ENCODE measurements at regions not wholly inside any gene's neighbourhood (a gene's known extent, or its start where the extent isn't known, plus 50 kb on each side); places are given as distances from the start of the nearest gene placed in this dataset.

DNA sequence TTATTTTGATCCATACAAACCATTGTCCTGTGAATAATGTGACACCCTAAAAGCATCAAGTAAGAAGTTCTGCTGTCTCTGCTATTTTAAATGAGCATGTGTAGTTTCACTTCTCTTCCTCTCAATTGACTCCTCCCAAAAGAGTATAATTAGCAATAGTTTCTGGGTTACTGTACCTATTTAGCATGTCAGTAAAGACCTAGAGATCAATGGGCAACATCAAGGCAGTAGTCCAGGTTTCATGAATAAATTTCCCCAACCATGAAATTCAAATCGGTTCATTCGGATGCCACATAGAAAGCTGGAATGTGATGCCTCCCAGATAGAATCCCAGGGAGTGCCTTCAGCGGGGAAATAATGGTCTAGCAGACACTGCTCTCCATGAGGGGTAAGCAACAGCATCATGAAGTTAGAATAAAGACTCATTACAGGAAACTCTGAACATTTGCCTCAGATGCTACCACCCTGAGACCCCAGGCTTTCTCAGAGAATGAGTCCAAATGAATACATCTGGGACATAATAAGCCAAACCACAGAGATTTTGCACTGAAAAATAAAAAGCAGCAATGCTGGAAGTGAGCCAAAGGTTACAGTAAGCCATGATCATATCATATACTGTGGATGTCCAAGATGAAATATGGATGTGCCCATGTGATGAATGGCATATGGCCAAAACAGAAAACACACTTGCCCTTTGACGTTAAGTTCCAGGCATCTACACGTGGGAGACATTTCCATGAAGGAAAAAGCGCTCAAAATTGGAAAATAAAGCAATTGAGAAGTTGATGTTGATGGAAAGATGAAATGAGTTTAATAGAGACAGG, 1107.0 kb upstream of the SEMA6A start:
- POLR2A ChIA-PET: no interaction called here
- no peak overlapping the region for H3K4me3 Mint-ChIP-seq (ENCODE audit: unreplicated experiment)
- DNase-seq (ENCODE audit: unreplicated experiment): no peak
- intact Hi-C loops (cut with micrococcal nuclease): no loop called here
- no peak overlapping the region for H3K27ac Mint-ChIP-seq (ENCODE audit: low read depth, unreplicated experiment)
- no peaks in the 10 kb centered on the region for H3K27me3 Mint-ChIP-seq (ENCODE audit: insufficient read depth, unreplicated experiment)
- no peaks in the 10 kb centered on the region for H3K9me3 Mint-ChIP-seq (ENCODE audit: unreplicated experiment)
- TF ChIP-seq, protein P1, sequence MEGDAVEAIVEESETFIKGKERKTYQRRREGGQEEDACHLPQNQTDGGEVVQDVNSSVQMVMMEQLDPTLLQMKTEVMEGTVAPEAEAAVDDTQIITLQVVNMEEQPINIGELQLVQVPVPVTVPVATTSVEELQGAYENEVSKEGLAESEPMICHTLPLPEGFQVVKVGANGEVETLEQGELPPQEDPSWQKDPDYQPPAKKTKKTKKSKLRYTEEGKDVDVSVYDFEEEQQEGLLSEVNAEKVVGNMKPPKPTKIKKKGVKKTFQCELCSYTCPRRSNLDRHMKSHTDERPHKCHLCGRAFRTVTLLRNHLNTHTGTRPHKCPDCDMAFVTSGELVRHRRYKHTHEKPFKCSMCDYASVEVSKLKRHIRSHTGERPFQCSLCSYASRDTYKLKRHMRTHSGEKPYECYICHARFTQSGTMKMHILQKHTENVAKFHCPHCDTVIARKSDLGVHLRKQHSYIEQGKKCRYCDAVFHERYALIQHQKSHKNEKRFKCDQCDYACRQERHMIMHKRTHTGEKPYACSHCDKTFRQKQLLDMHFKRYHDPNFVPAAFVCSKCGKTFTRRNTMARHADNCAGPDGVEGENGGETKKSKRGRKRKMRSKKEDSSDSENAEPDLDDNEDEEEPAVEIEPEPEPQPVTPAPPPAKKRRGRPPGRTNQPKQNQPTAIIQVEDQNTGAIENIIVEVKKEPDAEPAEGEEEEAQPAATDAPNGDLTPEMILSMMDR (IDR thresholded peaks at IDR 0.05; ENCODE audit: unreplicated experiment): no peak
- no peaks in the 10 kb centered on the region for H3K36me3 Mint-ChIP-seq (ENCODE audit: insufficient read depth, unreplicated experiment)
- CTCF ChIA-PET: interaction anchor here (0.7 kb wide), 1 partner anchor 89 kb away, joined by 4 read pairs; no protein-coding TSS in a partner anchor
- H3K4me1 Mint-ChIP-seq (ENCODE audit: insufficient read depth, unreplicated experiment): no peaks in the 10 kb centered on the region
- no TSS peak for BruUV-seq (replicated peaks)

DNA sequence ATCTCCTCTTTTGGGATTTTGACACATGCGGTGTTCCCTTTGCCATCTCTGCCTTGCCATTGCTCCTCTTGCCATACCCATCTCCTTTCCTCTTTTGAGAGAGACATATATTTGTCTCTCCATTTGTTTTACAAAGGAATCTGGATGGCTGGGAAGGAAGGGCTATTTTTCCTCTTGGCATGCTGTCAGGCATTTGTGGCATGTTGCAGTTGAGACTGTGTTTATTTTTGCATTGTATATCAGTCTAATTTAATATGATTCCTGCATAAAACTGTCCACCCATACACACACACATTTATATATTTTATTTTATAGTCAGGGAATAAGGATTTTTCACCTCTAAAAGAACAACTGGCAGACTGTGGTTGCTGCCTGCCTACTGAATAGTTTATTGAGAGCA, 1105.8 kb upstream of the SEMA6A start:
- POLR2A ChIA-PET: no interaction called here
- H3K4me3 Mint-ChIP-seq (ENCODE audit: unreplicated experiment): no peak overlapping the region
- H3K9me3 Mint-ChIP-seq (ENCODE audit: unreplicated experiment): no peaks in the 10 kb centered on the region
- no peaks in the 10 kb centered on the region for H3K4me1 Mint-ChIP-seq (ENCODE audit: insufficient read depth, unreplicated experiment)
- DNase-seq (ENCODE audit: unreplicated experiment): no peak
- H3K36me3 Mint-ChIP-seq (ENCODE audit: insufficient read depth, unreplicated experiment): no peaks in the 10 kb centered on the region
- CTCF ChIA-PET: no interaction called here
- TF ChIP-seq, protein P1 (IDR thresholded peaks at IDR 0.05; ENCODE audit: unreplicated experiment): no peak
- H3K27me3 Mint-ChIP-seq (ENCODE audit: insufficient read depth, unreplicated experiment): no peaks in the 10 kb centered on the region
- no peak overlapping the region for H3K27ac Mint-ChIP-seq (ENCODE audit: low read depth, unreplicated experiment)
- BruUV-seq (replicated peaks): no TSS peak
- intact Hi-C loops (cut with micrococcal nuclease): no loop called here

GRCh38 chr5:117679046-117679445, 1104.4 kb upstream of the SEMA6A start:
- no TSS peak for BruUV-seq (replicated peaks)

DNA sequence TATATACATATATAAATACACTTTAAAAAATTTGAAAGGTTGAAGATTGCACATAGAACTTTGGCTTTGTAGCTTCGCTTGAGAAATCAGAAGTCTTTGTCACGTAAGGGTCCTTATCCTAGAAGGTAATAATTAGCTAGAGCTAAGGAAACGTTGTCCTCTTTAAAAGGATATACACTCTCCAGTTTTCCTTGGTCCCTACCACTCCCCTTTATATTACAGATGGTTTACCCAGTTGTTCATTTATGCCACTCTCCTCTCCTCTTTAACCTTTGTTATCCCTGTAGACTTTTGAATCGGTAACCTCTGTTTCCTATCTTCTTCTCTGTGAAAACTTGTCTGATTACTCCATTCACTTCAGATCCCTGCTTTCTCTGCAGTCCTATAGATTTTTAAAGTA, 1101.0 kb upstream of the SEMA6A start:
- POLR2A ChIA-PET: no interaction called here
- no peak overlapping the region for H3K4me3 Mint-ChIP-seq (ENCODE audit: unreplicated experiment)
- TF ChIP-seq, protein P1 (IDR thresholded peaks at IDR 0.05; ENCODE audit: unreplicated experiment): no peak
- H3K9me3 Mint-ChIP-seq (ENCODE audit: unreplicated experiment): no peaks in the 10 kb centered on the region
- intact Hi-C loops (cut with micrococcal nuclease): no loop called here
- no peaks in the 10 kb centered on the region for H3K4me1 Mint-ChIP-seq (ENCODE audit: insufficient read depth, unreplicated experiment)
- H3K36me3 Mint-ChIP-seq (ENCODE audit: insufficient read depth, unreplicated experiment): no peaks in the 10 kb centered on the region
- CTCF ChIA-PET: no interaction called here
- no peak overlapping the region for H3K27ac Mint-ChIP-seq (ENCODE audit: low read depth, unreplicated experiment)
- no peak for DNase-seq (ENCODE audit: unreplicated experiment)
- BruUV-seq (replicated peaks): no TSS peak
- no peaks in the 10 kb centered on the region for H3K27me3 Mint-ChIP-seq (ENCODE audit: insufficient read depth, unreplicated experiment)

More at GRCh38 chr5:117679046-117679445, 1104.4 kb upstream of the SEMA6A start:
- ChIA-PET POLR2A (no interaction called here), CTCF (no interaction called here)
- no peak overlapping the region for H3K27ac Mint-ChIP-seq (ENCODE audit: low read depth, unreplicated experiment)
- no peak overlapping the region for H3K4me3 Mint-ChIP-seq (ENCODE audit: unreplicated experiment)
- H3K36me3 Mint-ChIP-seq (ENCODE audit: insufficient read depth, unreplicated experiment): no peaks in the 10 kb centered on the region
- H3K4me1 Mint-ChIP-seq (ENCODE audit: insufficient read depth, unreplicated experiment): no peaks in the 10 kb centered on the region
- DNase-seq (ENCODE audit: unreplicated experiment): no peak
- no peaks in the 10 kb centered on the region for H3K9me3 Mint-ChIP-seq (ENCODE audit: unreplicated experiment)
- TF ChIP-seq, protein P1 (IDR thresholded peaks at IDR 0.05; ENCODE audit: unreplicated experiment): no peak
- intact Hi-C loops (cut with micrococcal nuclease): no loop called here
- H3K27me3 Mint-ChIP-seq (ENCODE audit: insufficient read depth, unreplicated experiment): no peaks in the 10 kb centered on the region
